ENCODE measurements at regions not wholly inside any gene's neighbourhood (a gene's known extent, or its start where the extent isn't known, plus 50 kb on each side); places are given as distances from the start of the nearest gene placed in this dataset.

- no peak for TF ChIP-seq CTCF (IDR thresholded peaks at IDR 0.05)
- TF ChIP-seq POLR2A (IDR thresholded peaks at IDR 0.05) = no peak
Measured at GRCh38 chr3:40951636-40952035, 247.7 kb upstream of the CTNNB1 start.

All from esophagus squamous epithelium (tissue), 4 donors.